ENCODE measurements at regions not wholly inside any gene's neighbourhood (a gene's known extent, or its start where the extent isn't known, plus 50 kb on each side); places are given as distances from the start of the nearest gene placed in this dataset.

DNA sequence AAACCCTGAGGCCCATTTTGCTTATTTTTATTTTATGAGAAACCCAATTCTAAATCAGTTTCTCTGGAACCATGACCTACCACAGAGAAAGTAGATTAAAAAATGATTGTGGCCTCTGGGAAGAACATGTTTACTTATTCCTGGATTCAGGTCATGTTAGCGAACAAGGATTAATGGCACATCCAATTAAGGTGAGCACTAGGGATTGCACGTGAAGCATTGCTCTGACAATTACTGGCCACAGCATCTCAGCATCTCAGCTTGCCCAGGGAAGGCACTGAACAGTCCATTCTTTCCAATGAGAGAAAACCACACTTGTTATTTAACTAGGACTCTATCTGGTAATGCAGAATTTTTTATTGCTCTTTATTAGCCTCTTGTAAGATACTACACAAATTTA, 119.8 kb downstream of the ZNF330 start:
- no peak for DNase-seq (ENCODE audit: low spot score)

DNA sequence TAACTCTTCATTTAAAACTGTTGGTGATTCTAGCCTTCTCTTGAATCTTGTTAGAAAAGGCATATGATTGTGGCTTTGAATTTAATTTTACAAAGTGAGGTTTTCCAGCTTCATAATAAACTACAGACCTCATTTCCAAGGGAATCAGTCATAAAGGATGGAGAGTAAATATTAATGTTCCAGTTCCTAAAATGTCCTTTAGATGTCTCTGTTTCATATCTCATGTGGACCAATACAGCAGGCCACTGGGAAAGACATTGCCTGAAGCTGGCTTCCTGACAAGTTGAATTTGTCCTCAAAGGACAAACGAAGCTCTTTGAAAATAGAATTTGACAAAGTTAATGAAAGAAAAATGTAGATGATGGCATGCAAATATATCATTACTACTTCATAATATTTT, 125.4 kb downstream of the ZNF330 start:
- DNase-seq (ENCODE audit: low spot score): no peak

DNA sequence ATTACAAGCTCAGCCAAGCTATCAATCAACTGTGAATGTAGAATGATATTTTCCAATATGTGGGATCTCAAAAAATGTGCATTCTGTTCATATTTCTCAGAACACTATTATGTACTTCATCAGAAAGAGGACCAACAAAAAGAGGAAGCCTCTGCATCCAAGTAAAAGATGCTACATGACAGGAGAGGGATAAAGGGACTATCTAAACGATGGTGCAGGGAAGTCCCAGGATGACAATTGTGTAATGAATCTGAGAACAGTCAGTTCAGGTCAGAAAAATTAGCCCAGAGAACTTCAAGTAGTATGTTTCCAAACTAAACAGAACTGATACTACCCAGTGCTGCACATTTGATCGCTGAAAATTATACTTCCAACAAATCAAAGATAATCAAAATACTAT, 127.0 kb downstream of the ZNF330 start:
- DNase-seq (ENCODE audit: low spot score): no peak

GRCh38 chr4:141348125-141348524, 127.4 kb downstream of the ZNF330 start:
- DNase-seq (ENCODE audit: low spot score): no peak

DNA sequence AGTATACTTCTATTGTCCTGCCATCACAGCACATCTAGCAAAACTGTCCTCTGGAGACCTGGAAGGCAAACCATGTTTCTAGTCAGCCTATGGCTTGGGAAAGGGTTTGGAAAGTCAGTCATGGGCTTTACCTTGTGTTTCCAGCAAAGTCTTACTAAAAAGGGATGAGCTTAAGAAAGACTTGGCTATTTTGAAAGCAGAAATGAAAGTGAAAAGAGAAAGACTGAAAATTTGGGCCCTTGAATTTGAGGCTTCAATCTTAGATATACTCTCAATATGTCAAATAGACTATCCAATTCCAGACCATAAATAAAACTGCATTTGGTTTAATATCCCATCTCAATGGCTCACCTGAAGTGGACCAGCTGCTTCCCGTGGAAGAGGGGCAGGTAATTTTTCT, 127.9 kb downstream of the ZNF330 start:
- DNase-seq (ENCODE audit: low spot score): no peak

DNA sequence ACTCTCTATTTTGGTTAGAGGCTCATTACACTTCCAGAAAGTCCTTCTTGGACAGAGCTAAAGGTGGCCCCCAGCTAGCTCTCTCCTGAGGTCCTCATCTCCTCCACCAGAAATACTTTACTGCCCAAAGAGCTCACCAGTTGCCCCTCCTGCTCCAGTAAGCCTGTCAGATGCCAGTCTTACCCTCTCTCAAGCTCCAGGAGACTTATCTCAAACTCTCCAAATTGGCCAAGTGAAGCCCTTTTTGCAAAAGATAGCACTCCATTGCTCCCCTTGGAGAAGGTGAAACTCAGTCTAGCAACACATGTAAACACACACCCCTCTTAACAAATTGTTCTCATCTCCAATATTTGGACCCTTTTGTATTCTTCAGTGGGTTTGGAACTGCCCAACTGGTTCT, 128.5 kb downstream of the ZNF330 start:
- DNase-seq (ENCODE audit: low spot score): no peak

DNA sequence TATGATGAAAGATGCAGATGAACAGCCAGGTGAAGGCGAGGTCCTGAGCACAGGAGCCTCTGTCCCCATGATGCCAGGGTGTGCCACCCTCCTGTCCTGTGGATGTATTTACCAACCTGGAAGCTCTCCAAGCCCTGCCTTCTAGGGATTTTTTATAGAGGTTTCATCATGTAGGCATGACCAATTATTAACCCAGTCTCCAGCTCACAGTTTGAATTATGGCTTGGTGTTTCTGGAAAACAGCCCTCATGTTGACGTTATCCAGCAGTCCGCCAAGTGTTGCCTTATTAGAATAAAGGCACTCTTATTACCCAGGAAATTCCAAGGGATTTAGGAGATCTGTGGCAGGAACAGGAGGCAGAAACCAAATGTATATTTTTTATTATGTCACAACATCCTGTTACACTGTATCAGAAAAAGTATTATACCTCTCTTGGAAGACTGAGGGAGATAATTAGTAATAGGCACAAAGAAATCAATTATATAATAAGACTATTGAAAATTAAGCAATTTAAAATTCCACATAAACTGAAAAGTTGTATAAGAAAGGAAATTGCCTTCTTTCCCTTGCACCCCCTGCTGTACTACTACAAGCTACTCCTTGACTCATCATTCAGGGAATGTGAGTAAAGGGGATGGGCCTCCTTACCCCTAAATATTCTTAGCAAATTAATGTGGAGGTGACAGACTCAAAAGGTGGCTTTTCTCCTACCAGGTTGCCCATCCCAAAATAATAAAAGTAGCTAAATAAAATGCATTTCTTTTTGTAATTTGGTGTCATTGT, 129.6 kb downstream of the ZNF330 start:
- DNase-seq (ENCODE audit: low spot score): no peak

- DNase-seq (ENCODE audit: low spot score): no peak
These were observed 131.6 kb downstream of the ZNF330 start for GRCh38 chr4:141352331-141352730.

DNA sequence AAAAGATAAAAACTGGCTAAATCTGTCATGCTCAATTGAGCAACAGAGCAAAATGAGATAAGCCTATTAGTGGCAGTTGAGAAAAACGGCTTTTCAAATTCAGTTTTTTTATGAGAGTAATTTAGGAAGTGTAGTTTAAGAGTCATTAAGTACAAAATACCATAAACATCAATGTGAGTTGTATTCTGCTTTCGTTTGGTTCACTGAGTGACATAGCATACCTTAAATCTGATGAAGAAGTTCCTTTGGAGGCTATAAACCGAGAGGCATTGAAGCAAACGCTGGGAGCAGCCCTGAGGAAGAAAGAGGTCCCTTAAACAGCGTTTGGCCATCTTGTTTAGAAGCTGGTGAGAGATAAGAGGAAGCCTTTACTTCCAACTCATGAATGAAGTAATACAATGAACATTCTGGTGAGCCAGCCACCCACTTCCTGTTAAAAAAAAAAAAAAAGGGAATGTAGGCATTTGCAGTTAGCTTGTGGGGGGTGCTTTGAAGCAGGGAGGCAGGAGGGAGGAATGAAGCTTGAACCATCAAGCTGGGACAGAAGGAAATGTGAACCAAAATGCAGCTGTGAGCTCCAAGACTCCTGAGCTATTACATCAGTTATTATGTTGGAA, 132.3 kb downstream of the ZNF330 start:
- DNase-seq (ENCODE audit: low spot score): no peak

GRCh38 chr4:141356321-141356962, 135.7 kb downstream of the ZNF330 start:
- DNase-seq (ENCODE audit: low spot score): no peak

GRCh38 chr4:141356963-141357335, 136.3 kb downstream of the ZNF330 start:
- DNase-seq (ENCODE audit: low spot score): no peak

GRCh38 chr4:141368241-141368640, 147.5 kb downstream of the ZNF330 start:
- peak; percentile 51 for DNase-seq (ENCODE audit: low spot score)

DNA sequence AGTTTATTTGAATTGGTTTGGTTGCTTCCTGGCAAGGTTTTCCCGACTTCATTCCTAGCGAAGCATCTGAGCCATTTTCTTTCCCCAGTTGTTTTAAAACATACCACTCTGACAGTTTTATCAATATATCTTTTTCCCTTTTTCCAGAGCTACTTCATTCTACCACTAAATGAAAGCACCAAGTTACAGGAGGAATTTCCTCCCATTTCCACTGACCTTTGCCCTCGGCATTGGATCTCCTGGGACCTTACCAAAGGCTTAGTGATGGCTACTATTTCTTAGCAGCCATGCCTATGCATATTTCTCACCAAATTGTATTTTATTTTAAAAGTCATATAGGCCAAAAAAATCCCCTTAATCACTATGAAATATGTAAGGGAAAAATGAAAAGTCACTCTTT, 150.5 kb downstream of the ZNF330 start:
- no peak for DNase-seq (ENCODE audit: low spot score)

DNA sequence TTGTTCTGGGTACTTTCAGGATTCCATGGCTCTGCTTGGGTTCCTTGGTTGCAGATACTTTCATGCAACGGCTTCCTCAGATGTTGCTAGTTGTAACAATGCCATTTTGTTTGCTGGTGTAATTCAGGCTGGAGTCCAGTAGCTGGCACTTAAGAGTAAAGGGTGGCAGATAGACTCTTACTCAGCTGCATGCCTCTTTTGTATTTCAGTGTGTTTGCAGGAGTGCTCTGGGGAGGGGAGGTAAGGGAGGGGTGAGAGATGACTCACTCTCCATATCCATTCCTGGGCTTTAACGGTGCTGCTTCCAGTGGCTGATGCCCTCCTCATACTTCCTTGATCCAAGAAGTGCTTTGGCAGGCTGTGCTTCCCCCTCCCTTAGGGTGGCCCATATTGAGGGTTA, 155.2 kb downstream of the ZNF330 start:
- no peak for DNase-seq (ENCODE audit: low spot score)

GRCh38 chr4:141376769-141377168, 156.1 kb downstream of the ZNF330 start:
- no peak for DNase-seq (ENCODE audit: low spot score)

GRCh38 chr4:141387299-141387698, 166.6 kb downstream of the ZNF330 start:
- DNase-seq (ENCODE audit: low spot score): no peak

GRCh38 chr4:141388481-141388880, 167.8 kb downstream of the ZNF330 start:
- no peak for DNase-seq (ENCODE audit: low spot score)

DNA sequence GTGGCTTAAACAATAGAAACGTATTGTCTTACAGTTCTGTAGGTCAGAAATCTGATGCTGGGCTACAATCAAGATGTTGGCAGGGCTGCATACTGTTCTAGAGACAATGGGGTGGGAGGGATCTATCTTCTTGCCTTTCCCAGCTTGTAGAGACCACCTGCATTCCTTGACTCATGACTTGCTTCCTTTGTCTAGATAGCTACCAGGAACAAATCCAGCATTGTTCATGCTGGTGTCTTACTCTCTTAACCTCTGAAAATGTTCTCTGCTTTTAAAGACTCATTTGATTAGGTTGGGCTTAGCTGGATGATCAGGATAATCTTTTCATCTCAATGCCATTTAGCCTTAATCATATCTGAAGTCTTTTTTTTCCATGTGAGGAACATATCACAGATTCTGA, 169.0 kb downstream of the ZNF330 start:
- DNase-seq (ENCODE audit: low spot score): no peak

DNA sequence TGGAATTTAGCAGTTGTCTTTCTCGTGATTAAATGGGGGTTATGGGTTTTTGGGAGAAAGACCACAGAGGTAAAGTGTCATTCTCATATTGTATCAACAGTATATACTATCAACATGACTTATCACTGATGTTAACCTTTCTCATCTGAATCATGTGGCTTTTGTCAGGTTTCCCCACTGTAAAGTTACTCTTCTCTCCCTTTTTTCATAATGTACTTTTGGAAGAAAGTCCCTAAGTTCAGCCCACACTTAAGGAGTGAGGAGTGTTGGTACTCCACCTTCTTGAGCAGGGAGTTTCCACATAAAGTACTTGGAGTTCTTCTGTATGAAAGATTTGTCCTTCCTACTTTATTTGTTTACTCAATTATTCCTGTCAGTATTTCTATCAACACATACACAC, 169.9 kb downstream of the ZNF330 start:
- DNase-seq (ENCODE audit: low spot score): no peak

DNA sequence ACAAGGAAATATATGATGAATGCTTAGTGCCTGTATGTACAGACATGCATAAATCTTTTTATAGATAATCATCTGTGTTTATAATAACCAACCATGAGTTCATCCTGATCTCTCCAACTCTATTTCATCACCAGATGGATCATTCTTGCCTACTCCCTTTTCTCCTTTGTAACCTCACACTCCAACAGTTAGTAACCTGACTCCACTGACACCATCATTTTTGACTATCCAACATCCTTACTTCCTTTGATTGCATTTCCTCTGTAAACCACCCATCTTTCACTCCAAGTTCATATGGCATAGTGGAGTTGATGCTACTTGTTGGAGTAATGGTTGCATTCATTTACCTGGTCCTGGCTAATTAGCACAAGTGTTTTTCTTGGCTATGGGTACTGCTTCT, 170.6 kb downstream of the ZNF330 start:
- no peak for DNase-seq (ENCODE audit: low spot score)

DNA sequence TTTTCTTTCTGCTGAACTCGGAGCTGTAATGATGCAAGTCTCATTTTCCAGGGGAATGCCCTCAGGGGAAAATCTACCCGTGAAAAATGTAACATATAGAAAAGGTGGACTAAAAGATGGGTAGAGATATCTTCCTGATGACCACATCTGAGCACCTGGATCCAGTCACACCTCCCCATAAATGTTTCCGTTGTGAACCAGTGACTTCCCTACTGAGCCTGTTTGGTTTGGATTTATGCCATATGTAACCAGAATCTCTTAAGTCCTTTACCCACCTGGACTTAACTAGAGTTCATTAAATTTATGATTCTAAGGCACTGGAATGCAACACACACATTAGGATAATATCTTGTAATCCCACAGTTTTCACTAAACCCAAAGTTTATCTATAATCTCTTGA, 171.1 kb downstream of the ZNF330 start:
- DNase-seq (ENCODE audit: low spot score): no peak

DNA sequence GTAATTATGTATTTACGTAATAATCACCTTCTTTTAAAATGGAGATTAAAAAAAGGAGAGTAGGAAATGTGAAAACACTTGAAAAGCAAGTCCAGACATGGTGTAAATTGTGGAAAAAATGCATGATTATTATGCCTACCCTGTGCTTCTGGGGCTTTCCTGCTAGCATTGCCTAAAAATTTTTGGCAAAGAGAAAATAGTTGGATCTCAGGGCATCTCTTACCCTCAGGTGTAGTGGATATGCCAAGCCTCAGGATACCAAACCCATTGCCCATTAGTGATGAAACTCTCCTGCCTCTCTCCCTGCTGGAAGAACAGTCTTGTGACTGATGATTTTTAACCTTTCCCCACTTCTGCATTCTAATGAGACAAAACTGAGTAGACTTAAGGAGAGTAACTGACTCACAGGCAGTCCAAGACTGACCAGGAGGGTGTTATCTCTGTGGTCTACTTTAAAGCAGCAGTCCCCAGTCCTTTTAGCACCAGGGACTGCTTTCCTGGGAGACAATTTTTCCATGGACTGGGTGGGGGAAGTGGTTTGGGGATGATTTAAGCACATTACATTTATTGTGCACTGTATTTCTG, 174.6 kb downstream of the ZNF330 start:
- no peak for DNase-seq (ENCODE audit: low spot score)
